ENCODE measurements at regions not wholly inside any gene's neighbourhood (a gene's known extent, or its start where the extent isn't known, plus 50 kb on each side); places are given as distances from the start of the nearest gene placed in this dataset.
"Not testable (repeated sequence)": the region's sequence is repeated elsewhere in the genome, so short reads cannot be mapped to it uniquely, and the experiment has no call there.

DNA sequence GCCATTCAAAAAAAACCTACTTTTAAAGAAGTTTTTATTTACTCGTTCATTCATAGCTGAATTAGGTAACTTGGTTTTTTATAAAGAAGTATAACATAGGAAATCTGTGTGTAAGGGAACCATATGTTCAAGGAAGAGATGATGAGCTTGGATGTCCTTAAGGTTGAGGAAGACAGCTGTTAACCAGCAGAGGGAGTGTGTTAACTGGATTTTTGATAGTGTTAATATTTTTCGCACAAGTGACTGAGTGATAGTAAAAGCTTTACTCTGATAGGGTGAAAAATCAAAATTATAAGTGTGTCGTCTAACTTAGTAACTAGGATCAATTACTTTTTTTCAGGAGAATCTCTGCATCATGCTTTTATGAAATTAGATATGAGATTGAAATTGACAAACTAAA lies 134.7 kb downstream of the ARL5B start:
- no peak for ATAC-seq
- intact Hi-C loops (cut with DNase I), result no loop called here

DNA sequence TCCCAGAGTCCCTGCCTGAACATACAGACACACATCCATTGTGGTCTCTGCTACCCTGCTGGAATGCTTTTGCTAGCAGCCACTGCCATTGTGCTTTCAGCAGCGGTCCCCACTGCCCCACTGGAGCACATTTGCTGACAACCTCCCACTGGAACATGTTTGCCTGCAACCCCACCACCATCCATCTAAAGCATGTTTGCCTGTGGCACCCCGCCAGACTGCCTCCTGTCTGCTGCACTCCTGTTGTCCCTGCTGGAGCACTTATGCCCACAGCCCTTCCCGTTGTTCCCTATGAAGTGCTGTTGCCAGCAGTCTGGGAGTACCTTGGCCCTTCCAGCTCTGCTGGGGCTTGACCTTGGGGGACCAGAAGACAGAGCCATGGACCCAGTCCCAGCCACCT lies 136.3 kb downstream of the ARL5B start:
- no peaks in the 10 kb centered on the region for H3K27me3 ChIP-seq (ENCODE audit: low read depth)
- ATAC-seq, result no peak
- intact Hi-C loops (cut with DNase I), result no loop called here

More for the DNA sequence above, 134.7 kb downstream of the ARL5B start:
- H3K27me3 ChIP-seq (ENCODE audit: low read depth), result no peaks in the 10 kb centered on the region
- no peaks in the 10 kb centered on the region for H3K9me3 ChIP-seq
- no peak overlapping the region for H3K27ac ChIP-seq
- TF ChIP-seq, protein P1, sequence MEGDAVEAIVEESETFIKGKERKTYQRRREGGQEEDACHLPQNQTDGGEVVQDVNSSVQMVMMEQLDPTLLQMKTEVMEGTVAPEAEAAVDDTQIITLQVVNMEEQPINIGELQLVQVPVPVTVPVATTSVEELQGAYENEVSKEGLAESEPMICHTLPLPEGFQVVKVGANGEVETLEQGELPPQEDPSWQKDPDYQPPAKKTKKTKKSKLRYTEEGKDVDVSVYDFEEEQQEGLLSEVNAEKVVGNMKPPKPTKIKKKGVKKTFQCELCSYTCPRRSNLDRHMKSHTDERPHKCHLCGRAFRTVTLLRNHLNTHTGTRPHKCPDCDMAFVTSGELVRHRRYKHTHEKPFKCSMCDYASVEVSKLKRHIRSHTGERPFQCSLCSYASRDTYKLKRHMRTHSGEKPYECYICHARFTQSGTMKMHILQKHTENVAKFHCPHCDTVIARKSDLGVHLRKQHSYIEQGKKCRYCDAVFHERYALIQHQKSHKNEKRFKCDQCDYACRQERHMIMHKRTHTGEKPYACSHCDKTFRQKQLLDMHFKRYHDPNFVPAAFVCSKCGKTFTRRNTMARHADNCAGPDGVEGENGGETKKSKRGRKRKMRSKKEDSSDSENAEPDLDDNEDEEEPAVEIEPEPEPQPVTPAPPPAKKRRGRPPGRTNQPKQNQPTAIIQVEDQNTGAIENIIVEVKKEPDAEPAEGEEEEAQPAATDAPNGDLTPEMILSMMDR (IDR thresholded peaks at IDR 0.05), result peak; percentile 37
- no peak for DNase-seq
- H3K4me1 ChIP-seq, result no peaks in the 10 kb centered on the region
- H3K4me3 ChIP-seq, result no peak overlapping the region
- no peaks in the 10 kb centered on the region for H3K36me3 ChIP-seq

DNA sequence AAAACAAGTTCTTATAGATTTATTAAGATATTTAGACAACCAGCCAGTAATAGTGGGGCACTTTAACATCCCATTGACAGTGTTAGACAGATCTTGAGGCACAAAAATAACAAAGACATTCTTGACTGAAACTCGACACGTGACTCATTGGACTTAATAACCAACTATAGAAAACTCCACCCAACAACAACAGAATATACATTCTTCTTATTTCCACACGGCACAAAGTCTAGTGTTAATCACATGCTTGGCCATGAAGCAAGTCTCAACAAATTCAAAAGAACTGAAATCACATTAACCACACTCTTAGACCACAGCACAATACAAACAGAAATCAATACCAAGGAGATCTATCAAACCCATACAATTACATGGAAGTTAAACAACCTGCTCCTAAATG lies 138.1 kb downstream of the ARL5B start:
- Histone ChIP-seq H3K27ac (no peak overlapping the region), H3K9me3 (no peaks in the 10 kb centered on the region), H3K4me1 (no peaks in the 10 kb centered on the region), H3K27me3 (ENCODE audit: low read depth) (no peaks in the 10 kb centered on the region), H3K4me3 (no peak overlapping the region), H3K36me3 (no peaks in the 10 kb centered on the region)
- no peak for DNase-seq
- no peak for ATAC-seq
- TF ChIP-seq, protein P1 (IDR thresholded peaks at IDR 0.05), result no peak
- intact Hi-C loops (cut with DNase I), result no loop called here

More for the DNA sequence above, 136.3 kb downstream of the ARL5B start:
- no peaks in the 10 kb centered on the region for H3K9me3 ChIP-seq
- DNase-seq, result no peak
- no peaks in the 10 kb centered on the region for H3K36me3 ChIP-seq
- H3K4me3 ChIP-seq, result no peak overlapping the region
- no peak overlapping the region for H3K27ac ChIP-seq
- H3K4me1 ChIP-seq, result no peaks in the 10 kb centered on the region
- TF ChIP-seq, protein P1 (IDR thresholded peaks at IDR 0.05), result no peak

DNA sequence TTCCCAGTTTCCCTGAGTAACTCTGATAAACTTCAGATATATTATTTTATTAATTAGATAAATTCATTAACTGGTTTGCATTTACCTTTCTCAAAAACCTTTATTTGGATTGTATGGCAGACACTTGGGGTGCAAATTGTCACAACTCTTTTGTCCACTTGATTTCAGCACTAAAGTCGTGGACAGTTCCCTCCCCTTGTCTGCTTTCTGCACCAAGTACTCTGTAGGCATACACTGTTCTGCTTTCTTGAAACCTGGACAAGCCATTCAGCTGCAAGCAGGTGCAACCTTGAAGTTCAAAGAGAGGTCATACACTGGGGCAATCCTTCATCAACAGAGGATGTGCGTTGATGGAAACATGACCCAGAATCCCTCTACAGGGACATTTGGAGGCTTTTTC lies 162.9 kb downstream of the ARL5B start:
- H3K4me1 ChIP-seq, result no peaks in the 10 kb centered on the region
- DNase-seq, result no peak
- TF ChIP-seq, protein P1 (IDR thresholded peaks at IDR 0.05), result no peak
- intact Hi-C loops (cut with DNase I), result no loop called here
- H3K27ac ChIP-seq, result no peak overlapping the region
- H3K27me3 ChIP-seq (ENCODE audit: low read depth), result no peaks in the 10 kb centered on the region
- ATAC-seq, result no peak
- no peaks in the 10 kb centered on the region for H3K9me3 ChIP-seq
- no peaks in the 10 kb centered on the region for H3K36me3 ChIP-seq
- H3K4me3 ChIP-seq, result no peak overlapping the region

DNA sequence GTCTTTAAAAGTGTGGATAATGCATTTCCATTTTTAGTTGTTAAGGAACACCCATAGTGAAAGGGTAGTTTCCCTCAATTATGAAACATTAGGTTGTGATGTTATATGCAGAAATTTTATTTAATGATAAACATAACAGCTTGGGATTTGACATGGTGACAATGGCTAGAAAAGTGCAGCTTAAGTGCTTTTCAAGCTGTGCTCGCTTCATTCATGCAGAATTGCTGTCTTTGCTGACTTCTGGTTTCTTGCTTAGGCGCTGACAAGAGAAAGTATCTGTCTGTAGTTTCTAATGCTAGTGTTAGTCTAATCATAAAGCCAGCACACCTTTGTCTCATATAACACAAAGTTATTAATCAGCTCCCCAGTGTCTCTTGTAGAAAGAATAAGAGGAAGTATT lies 170.0 kb downstream of the ARL5B start:
- H3K9me3 ChIP-seq, result no peaks in the 10 kb centered on the region
- no peak for ATAC-seq
- TF ChIP-seq, protein P1 (IDR thresholded peaks at IDR 0.05), result no peak
- H3K36me3 ChIP-seq, result no peaks in the 10 kb centered on the region
- no peak for DNase-seq
- no peak overlapping the region for H3K4me3 ChIP-seq
- intact Hi-C loops (cut with DNase I), result no loop called here
- no peaks in the 10 kb centered on the region for H3K4me1 ChIP-seq
- no peaks in the 10 kb centered on the region for H3K27me3 ChIP-seq (ENCODE audit: low read depth)
- no peak overlapping the region for H3K27ac ChIP-seq

DNA sequence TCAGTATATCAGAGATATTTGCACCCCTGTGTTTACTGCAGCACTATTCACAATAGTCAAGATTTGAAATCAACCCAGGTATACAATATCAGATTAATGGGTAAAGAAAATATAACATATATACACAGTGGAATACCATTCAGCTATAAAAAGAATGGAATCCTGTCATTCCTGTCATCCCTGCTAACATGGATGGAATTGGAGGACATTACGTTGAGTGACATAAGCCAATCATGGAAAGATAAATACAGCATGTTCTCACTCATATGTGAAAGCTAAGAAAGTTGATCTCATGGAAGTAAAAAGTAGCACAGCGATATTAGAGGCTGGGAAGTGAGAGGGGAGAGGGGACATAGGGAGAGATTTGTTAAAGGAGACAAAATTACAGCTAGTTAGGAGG lies 171.0 kb downstream of the ARL5B start:
- TF ChIP-seq, protein P1 (IDR thresholded peaks at IDR 0.05), result no peak
- no peak overlapping the region for H3K27ac ChIP-seq
- intact Hi-C loops (cut with DNase I), result no loop called here
- no peaks in the 10 kb centered on the region for H3K36me3 ChIP-seq
- no peaks in the 10 kb centered on the region for H3K27me3 ChIP-seq (ENCODE audit: low read depth)
- no peak for DNase-seq
- no peak for ATAC-seq
- no peak overlapping the region for H3K4me3 ChIP-seq
- no peaks in the 10 kb centered on the region for H3K4me1 ChIP-seq
- no peaks in the 10 kb centered on the region for H3K9me3 ChIP-seq

DNA sequence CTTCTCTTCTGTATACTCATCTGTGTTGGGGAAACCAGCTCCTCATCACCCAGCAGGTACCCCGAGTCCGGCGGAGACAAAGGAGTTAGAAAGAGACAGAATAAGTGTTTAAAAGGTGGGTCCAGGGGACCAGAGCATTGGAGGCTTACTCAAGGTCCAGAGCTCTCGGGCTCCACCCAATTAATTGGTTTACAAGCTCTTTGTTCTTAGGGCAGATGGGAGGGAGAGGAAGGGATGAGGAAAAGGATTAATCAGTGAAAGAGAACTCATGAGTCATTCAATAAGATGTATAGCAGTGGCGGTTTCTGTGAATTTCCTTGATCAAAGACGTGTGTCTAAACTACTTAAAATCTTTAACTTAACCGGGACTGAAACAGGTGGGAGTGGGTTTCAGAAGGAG lies 192.0 kb upstream of the MALRD1 start:
- intact Hi-C loops (cut with DNase I); H3K4me3 ChIP-seq; DNase-seq; H3K27ac ChIP-seq; H3K27me3 ChIP-seq (ENCODE audit: low read depth); H3K36me3 ChIP-seq; H3K4me1 ChIP-seq; ATAC-seq; H3K9me3 ChIP-seq: not testable (repeated sequence)

All from lower lobe of right lung (tissue), 2 donors.